Stimulated activated CD4-positive, alpha-beta T cell treated with anti-CD3 and anti-CD28 coated beads, Interleukin-1b, Interleukin-23, amount 100 ng/mL, for 1 hour (primary cell): ENCODE measurements at regions not wholly inside any gene's neighbourhood (a gene's known extent, or its start where the extent isn't known, plus 50 kb on each side); places are given as distances from the start of the nearest gene placed in this dataset.
A peak's percentile ranks its signal among the peaks of the same experiment; 100 is the strongest.
"Not testable (repeated sequence)": the region's sequence is repeated elsewhere in the genome, so short reads cannot be mapped to it uniquely, and the experiment has no call there.

ENCODE experiments used
- DNase-seq, 2 donors: peaks; one replicate each; pipeline ENCODE4 v3.0.0-alpha.2; 2020; ENCODE audit warnings: low read depth in 2 of 2

GRCh38 chr21:31609081-31609480 is 50.4 kb upstream of the SOD1 start:
- DNase-seq: no peak

GRCh38 chr21:31607791-31608190 is 51.7 kb upstream of the SOD1 start:
- no peak for DNase-seq

- no peak for DNase-seq
Measured at GRCh38 chr21:31606081-31606874, 53.2 kb upstream of the SOD1 start.

GRCh38 chr21:31604591-31605190 is 54.8 kb upstream of the SOD1 start:
- peak; percentile 39 to 53 for DNase-seq

GRCh38 chr21:31599563-31599962 is 59.9 kb upstream of the SOD1 start:
- no peak for DNase-seq

- no peak for DNase-seq
Measured at GRCh38 chr21:31599013-31599412, 60.5 kb upstream of the SOD1 start.

- no peak for DNase-seq
Measured at GRCh38 chr21:31597683-31598082, 61.8 kb upstream of the SOD1 start.

GRCh38 chr21:31596055-31596454 is 63.4 kb upstream of the SOD1 start:
- no peak for DNase-seq

- no peak for DNase-seq
Measured at GRCh38 chr21:31594726-31595125, 64.8 kb upstream of the SOD1 start.

- DNase-seq: no peak
Measured at GRCh38 chr21:31594279-31594678, 65.2 kb upstream of the SOD1 start.

GRCh38 chr21:31592963-31593560 is 66.4 kb upstream of the SOD1 start:
- no peak for DNase-seq

GRCh38 chr21:31592516-31592915 is 67.0 kb upstream of the SOD1 start:
- no peak for DNase-seq

GRCh38 chr21:31589820-31590219 is 69.7 kb upstream of the SOD1 start:
- no peak for DNase-seq

GRCh38 chr21:31586118-31586517 is 73.4 kb upstream of the SOD1 start:
- no peak for DNase-seq

GRCh38 chr21:31583937-31584336 is 75.6 kb upstream of the SOD1 start:
- not testable (repeated sequence) for DNase-seq

GRCh38 chr21:31583498-31583897 is 76.0 kb upstream of the SOD1 start:
- no peak for DNase-seq

- peak; percentile 33 to 73 for DNase-seq
Measured at GRCh38 chr21:31580866-31581276, 78.6 kb upstream of the SOD1 start.

- no peak for DNase-seq
Measured at GRCh38 chr21:31577271-31577670, 82.2 kb upstream of the SOD1 start.

- no peak for DNase-seq
Measured at GRCh38 chr21:31576428-31576827, 83.1 kb upstream of the SOD1 start.

- DNase-seq: no peak
Measured at GRCh38 chr21:31573217-31573616, 86.3 kb upstream of the SOD1 start.

- DNase-seq: no peak
Measured at GRCh38 chr21:31571879-31572278, 87.6 kb upstream of the SOD1 start.

GRCh38 chr21:31570824-31571566 is 88.5 kb upstream of the SOD1 start:
- no peak for DNase-seq
